ENCODE measurements at regions not wholly inside any gene's neighbourhood (a gene's known extent, or its start where the extent isn't known, plus 50 kb on each side); places are given as distances from the start of the nearest gene placed in this dataset.

- DNase-seq, result no peak
Measured at GRCh38 chr12:77388445-77389265, 323.3 kb upstream of the E2F7 start.

GRCh38 chr12:77387671-77388070, 322.3 kb upstream of the E2F7 start:
- DNase-seq, result no peak

GRCh38 chr12:77387214-77387613, 321.8 kb upstream of the E2F7 start:
- DNase-seq, result no peak

GRCh38 chr12:77384941-77385340, 319.6 kb upstream of the E2F7 start:
- no peak for DNase-seq

GRCh38 chr12:77382096-77382742, 316.9 kb upstream of the E2F7 start:
- no peak for DNase-seq

GRCh38 chr12:77377622-77378021, 312.3 kb upstream of the E2F7 start:
- no peak for DNase-seq

GRCh38 chr12:77377116-77377515, 311.7 kb upstream of the E2F7 start:
- no peak for DNase-seq

- DNase-seq, result no peak
Measured at GRCh38 chr12:77374673-77375072, 309.3 kb upstream of the E2F7 start.

GRCh38 chr12:77372494-77372893, 307.1 kb upstream of the E2F7 start:
- no peak for DNase-seq

- DNase-seq, result no peak
Measured at GRCh38 chr12:77372026-77372425, 306.7 kb upstream of the E2F7 start.

GRCh38 chr12:77368379-77368778, 303.0 kb upstream of the E2F7 start:
- no peak for DNase-seq

- no peak for DNase-seq
Measured at GRCh38 chr12:77366616-77367015, 301.2 kb upstream of the E2F7 start.

- no peak for DNase-seq
Measured at GRCh38 chr12:77364400-77364799, 299.0 kb upstream of the E2F7 start.

- DNase-seq, result no peak
Measured at GRCh38 chr12:77362509-77363210, 297.3 kb upstream of the E2F7 start.

GRCh38 chr12:77357655-77358054, 292.3 kb upstream of the E2F7 start:
- no peak for DNase-seq

GRCh38 chr12:77354766-77355362, 289.5 kb upstream of the E2F7 start:
- no peak for DNase-seq

GRCh38 chr12:77352946-77353345, 287.6 kb upstream of the E2F7 start:
- no peak for DNase-seq

- DNase-seq, result no peak
Measured at GRCh38 chr12:77351860-77352259, 286.5 kb upstream of the E2F7 start.

GRCh38 chr12:77349689-77350370, 284.5 kb upstream of the E2F7 start:
- DNase-seq, result no peak

GRCh38 chr12:77347017-77347416, 281.6 kb upstream of the E2F7 start:
- DNase-seq, result no peak

- no peak for DNase-seq
Measured at GRCh38 chr12:77345336-77345735, 280.0 kb upstream of the E2F7 start.

GRCh38 chr12:77344651-77345050, 279.3 kb upstream of the E2F7 start:
- DNase-seq, result no peak

- no peak for DNase-seq
Measured at GRCh38 chr12:77343291-77343690, 277.9 kb upstream of the E2F7 start.

All from COR-L47 (cell line).